Breast epithelium (tissue), 4 donors: ENCODE measurements at regions not wholly inside any gene's neighbourhood (a gene's known extent, or its start where the extent isn't known, plus 50 kb on each side); places are given as distances from the start of the nearest gene placed in this dataset.
"Not testable (repeated sequence)": the region's sequence is repeated elsewhere in the genome, so short reads cannot be mapped to it uniquely, and the experiment has no call there.

Source experiments
- DNase-seq, 2 donors: peaks; one replicate each; pipeline ENCODE4 v3.0.0-alpha.2; 2019; ENCODE audit warnings: low spot score in 2 of 2
- H3K27ac ChIP-seq, 2 donors: fragments of 200-600 bp; sonication (generic) in 1 of 2; one replicate each; pipeline ENCODE4 v1.5.1; 2016 to 2019; ENCODE audit warnings: mild to moderate bottlenecking in 1 of 2
- H3K27me3 ChIP-seq, 2 donors: fragments of 200-600 bp; sonication (generic) in 1 of 2; one replicate each; pipeline versions ENCODE4 v1.5.1 to v1.6.0; 2017 to 2019; ENCODE audit warnings: control low read depth in 1 of 2, mild to moderate bottlenecking in 1 of 2
- H3K36me3 ChIP-seq: fragments of 200-600 bp; one replicate; pipeline ENCODE4 v1.5.1; 2019
- H3K4me1 ChIP-seq, 2 donors: fragments of 200-600 bp; sonication (generic); one replicate each; pipeline ENCODE4 v1.5.1; 2016 to 2019; ENCODE audit warnings: control low read depth in 1 of 2
- H3K4me3 ChIP-seq, 3 donors: fragments of 200-600 bp; sonication (generic); 1 replicate in 2 of 3; 2 replicates in 1 of 3; pipeline ENCODE4 v1.5.1; 2016 to 2019; ENCODE audit warnings: mild to moderate bottlenecking in 3 of 3, moderate library complexity in 2 of 3
- H3K9me3 ChIP-seq, 2 donors: fragments of 200-600 bp; sonication (generic) in 1 of 2; one replicate each; pipeline ENCODE4 v1.5.1; 2016 to 2019; ENCODE audit warnings: control low read depth in 1 of 2
- CTCF ChIP-seq, 3 donors: fragments of 450-650 bp; IDR thresholded peaks; one replicate each; pipeline ENCODE4 v1.5.1; 2016 to 2017; ENCODE audit warnings: antibody characterized with exemption in 3 of 3, mild to moderate bottlenecking in 3 of 3, moderate library complexity in 3 of 3
- POLR2A ChIP-seq: fragments of 450-650 bp; IDR thresholded peaks from one replicate; pipeline ENCODE4 v1.6.1; 2016; ENCODE audit warnings: antibody characterized with exemption, mild to moderate bottlenecking, moderate library complexity
- POLR2AphosphoS5 ChIP-seq, 3 donors: sonication (generic); formaldehyde crosslinking; IDR thresholded peaks; one replicate each; pipeline ENCODE4 v1.6.1; 2017; ENCODE audit warnings: antibody characterized with exemption in 3 of 3
- intact Hi-C: fragments of 100-400 bp; cut with DNase I; formaldehyde crosslinking; loops from one replicate; pipeline ENCODE4 v1.15.1; 2023; ENCODE audit warnings: low total_unique reads

DNA sequence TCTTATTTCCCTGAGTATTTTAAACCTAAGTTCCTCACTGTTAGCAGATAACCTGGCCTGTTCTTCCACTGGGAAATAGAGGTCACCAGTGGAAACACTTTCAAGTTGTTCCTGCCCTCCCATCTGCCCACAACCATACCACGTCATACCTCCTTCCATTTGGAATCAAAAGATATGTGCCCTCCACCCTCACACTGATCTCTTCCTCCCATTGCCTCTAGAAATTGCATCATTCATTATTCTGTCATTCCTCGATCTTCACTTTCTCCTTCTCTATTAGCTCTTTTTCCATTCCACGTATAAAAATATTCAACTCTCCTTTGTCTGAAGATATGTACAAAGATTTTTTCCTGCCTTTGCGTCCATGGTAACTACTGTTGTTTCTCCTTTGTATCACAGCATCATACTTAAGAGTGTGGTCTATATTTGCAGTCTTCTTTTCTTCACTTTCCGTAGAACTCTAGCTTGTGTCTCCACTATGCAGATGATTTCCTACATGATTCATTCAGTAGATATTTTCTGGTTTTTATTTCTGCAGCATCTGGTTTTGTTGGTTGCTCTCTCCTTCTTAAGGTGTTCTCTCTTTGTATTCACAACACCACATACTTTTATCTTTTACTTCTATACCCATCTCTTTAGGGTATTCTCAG lies 312.3 kb downstream of the REEP3 start:
- intact Hi-C loops: no loop called here
- no peaks in the 10 kb centered on the region for H3K9me3 ChIP-seq
- H3K4me3 ChIP-seq: no peak overlapping the region
- no peak overlapping the region for H3K27ac ChIP-seq
- no peaks in the 10 kb centered on the region for H3K27me3 ChIP-seq
- TF ChIP-seq CTCF (IDR thresholded peaks at IDR 0.05) (no peak), POLR2A (no peak), POLR2AphosphoS5 (IDR thresholded peaks at IDR 0.05) (no peak)
- H3K36me3 ChIP-seq: no peaks in the 10 kb centered on the region
- no peak for DNase-seq
- no peaks in the 10 kb centered on the region for H3K4me1 ChIP-seq

DNA sequence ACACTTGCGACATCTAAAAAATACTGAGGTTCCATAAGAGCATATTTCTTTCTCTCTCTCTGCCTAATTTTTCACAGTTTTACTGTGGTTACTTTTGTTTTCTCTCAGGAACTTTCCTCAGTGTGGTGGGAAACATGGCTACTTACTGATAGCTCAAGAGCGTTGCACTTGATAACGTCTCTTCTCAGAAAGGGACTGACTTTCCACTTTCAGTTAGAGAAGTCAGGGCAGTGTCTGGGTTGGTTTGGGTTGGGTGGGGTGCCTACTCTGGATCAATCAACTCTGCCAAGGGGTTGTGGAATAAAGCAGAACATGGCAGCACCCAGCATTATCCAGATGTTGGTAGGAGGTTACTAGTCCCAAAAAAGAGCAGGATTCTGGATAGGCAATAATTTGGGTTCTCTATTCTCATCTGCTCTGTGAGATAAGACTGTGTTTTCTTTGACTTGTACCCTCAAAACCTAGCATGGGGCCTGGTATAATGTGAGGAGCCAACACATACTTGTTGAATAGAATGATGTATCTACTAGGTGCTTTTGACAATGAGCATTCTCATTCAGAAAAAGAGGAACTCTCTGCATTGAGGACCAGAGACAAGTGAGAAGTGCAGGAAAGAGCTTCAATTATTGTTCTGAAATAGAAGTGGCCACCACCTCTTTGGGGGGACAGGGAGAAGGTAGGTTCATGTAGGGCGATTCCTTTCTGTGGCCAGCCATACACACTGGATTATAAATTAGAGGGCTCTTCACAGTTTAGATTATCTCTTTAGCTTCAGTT lies 315.7 kb downstream of the REEP3 start:
- TF ChIP-seq CTCF (IDR thresholded peaks at IDR 0.05) (no peak), POLR2A (no peak), POLR2AphosphoS5 (IDR thresholded peaks at IDR 0.05) (no peak)
- H3K9me3 ChIP-seq: no peaks in the 10 kb centered on the region
- no peak overlapping the region for H3K4me3 ChIP-seq
- no peak for DNase-seq
- no peaks in the 10 kb centered on the region for H3K27me3 ChIP-seq
- no peak overlapping the region for H3K27ac ChIP-seq
- no peaks in the 10 kb centered on the region for H3K36me3 ChIP-seq
- intact Hi-C loops: no loop called here
- no peaks in the 10 kb centered on the region for H3K4me1 ChIP-seq

- H3K4me3 ChIP-seq: no peak overlapping the region
- intact Hi-C loops: no loop called here
- no peak for TF ChIP-seq POLR2A
- TF ChIP-seq CTCF (IDR thresholded peaks at IDR 0.05): no peak
- no peak for TF ChIP-seq POLR2AphosphoS5 (IDR thresholded peaks at IDR 0.05)
- H3K4me1 ChIP-seq: no peaks in the 10 kb centered on the region
- no peaks in the 10 kb centered on the region for H3K36me3 ChIP-seq
- no peaks in the 10 kb centered on the region for H3K27me3 ChIP-seq
- H3K9me3 ChIP-seq: no peaks in the 10 kb centered on the region
- no peak overlapping the region for H3K27ac ChIP-seq
- DNase-seq: no peak
Observed at GRCh38 chr10:63841761-63842160, 320.6 kb downstream of the REEP3 start.

- no peak for DNase-seq
- H3K27ac ChIP-seq: no peak overlapping the region
- no peaks in the 10 kb centered on the region for H3K27me3 ChIP-seq
- peaks cover 0 to 7% of the 10 kb centered on the region in 2 donors for H3K9me3 ChIP-seq
- TF ChIP-seq POLR2A (no peak), POLR2AphosphoS5 (IDR thresholded peaks at IDR 0.05) (no peak), CTCF (IDR thresholded peaks at IDR 0.05) (no peak)
- H3K4me1 ChIP-seq: no peaks in the 10 kb centered on the region
- no peak overlapping the region for H3K4me3 ChIP-seq
- intact Hi-C loops: no loop called here
- no peaks in the 10 kb centered on the region for H3K36me3 ChIP-seq
Observed at GRCh38 chr10:63843107-63843506, 321.9 kb downstream of the REEP3 start.

- H3K9me3 ChIP-seq, H3K4me3 ChIP-seq, H3K4me1 ChIP-seq, H3K27me3 ChIP-seq, DNase-seq, intact Hi-C loops, H3K27ac ChIP-seq, H3K36me3 ChIP-seq: not testable (repeated sequence)
Observed at GRCh38 chr10:63848871-63849270, 327.7 kb downstream of the REEP3 start.
